Left lung (tissue), 4 donors: ENCODE measurements at regions not wholly inside any gene's neighbourhood (a gene's known extent, or its start where the extent isn't known, plus 50 kb on each side); places are given as distances from the start of the nearest gene placed in this dataset.
"Not testable (repeated sequence)": the region's sequence is repeated elsewhere in the genome, so short reads cannot be mapped to it uniquely, and the experiment has no call there.

Experiments used
- ATAC-seq: fragments of 200-7000 bp; cut with Tn5 transposase; one replicate; pipeline ENCODE4 v1.9.1; 2020; ENCODE audit warnings: moderate library complexity
- DNase-seq, 4 donors: peaks; one replicate each; pipeline ENCODE4 v3.0.0-alpha.2; 2013 to 2020
- H3K27ac ChIP-seq, 2 donors: fragments of 200-600 bp; sonication (generic) in 1 of 2; one replicate each; pipeline versions ENCODE4 v1.5.0 to v1.8.0; 2020 to 2021
- H3K27me3 ChIP-seq, 2 donors: fragments of 200-600 bp; sonication (generic) in 1 of 2; one replicate each; pipeline versions ENCODE4 v1.5.0 to v1.8.0; 2020 to 2021
- H3K36me3 ChIP-seq, 2 donors: fragments of 200-600 bp; sonication (generic) in 1 of 2; one replicate each; pipeline versions ENCODE4 v1.5.0 to v1.8.0; 2020 to 2021
- H3K4me1 ChIP-seq, 2 donors: fragments of 200-600 bp; one replicate each; pipeline ENCODE4 v1.8.0; 2021
- H3K4me3 ChIP-seq, 2 donors: fragments of 200-600 bp; sonication (generic) in 1 of 2; one replicate each; pipeline versions ENCODE4 v1.5.0 to v1.8.0; 2020 to 2021; ENCODE audit warnings: mild to moderate bottlenecking in 1 of 2
- H3K9me3 ChIP-seq, 2 donors: fragments of 200-600 bp; sonication (generic) in 1 of 2; one replicate each; pipeline versions ENCODE4 v1.5.0 to v1.8.0; 2020 to 2021
- CTCF ChIP-seq, 2 donors: fragments of 200-600 bp; sonication (generic) in 1 of 2; IDR thresholded peaks; one replicate each; pipeline versions ENCODE4 v1.5.0 to v1.8.0; 2021; ENCODE audit warnings: antibody characterized with exemption in 2 of 2
- intact Hi-C, 2 donors: fragments of 100-400 bp; cut with DNase I; formaldehyde crosslinking; loops; one replicate each; pipeline versions ENCODE4 v1.11.2 to v1.14.2; 2022
- donor health status: DM: no; HTN: yes; CAD: no.
- donor health status: DM: no; HTN: no; CAD: no.

GRCh38 chr7:106537119-106537518 is 123.8 kb downstream of the CCDC71L start:
- Histone ChIP-seq H3K4me3 (no peak overlapping the region), H3K27me3 (no peaks in the 10 kb centered on the region), H3K9me3 (no peaks in the 10 kb centered on the region), H3K4me1 (peaks cover 0 to 5% of the 10 kb centered on the region in 2 donors), H3K27ac (peak overlapping the region in 1 of 2 donors; percentile 43), H3K36me3 (no peaks in the 10 kb centered on the region)
- DNase-seq, result no peak
- ATAC-seq, result no peak
- TF ChIP-seq CTCF (IDR thresholded peaks at IDR 0.05), result no peak
- intact Hi-C loops, result no loop called here

GRCh38 chr7:106536079-106536478 is 124.9 kb downstream of the CCDC71L start:
- ATAC-seq, result no peak
- no peak overlapping the region for H3K27ac ChIP-seq

GRCh38 chr7:106535234-106535932 is 125.6 kb downstream of the CCDC71L start:
- Histone ChIP-seq H3K27me3 (no peaks in the 10 kb centered on the region), H3K4me3 (no peak overlapping the region), H3K27ac (no peak overlapping the region), H3K9me3 (no peaks in the 10 kb centered on the region), H3K4me1 (peaks cover 0 to 5% of the 10 kb centered on the region in 2 donors), H3K36me3 (no peaks in the 10 kb centered on the region)
- DNase-seq, result no peak
- intact Hi-C loops, result no loop called here
- TF ChIP-seq CTCF (IDR thresholded peaks at IDR 0.05), result no peak
- ATAC-seq, result no peak

More at GRCh38 chr7:106536079-106536478, 124.9 kb downstream of the CCDC71L start:
- Histone ChIP-seq H3K27me3 (no peaks in the 10 kb centered on the region), H3K4me3 (no peak overlapping the region), H3K36me3 (no peaks in the 10 kb centered on the region), H3K4me1 (peaks cover 0 to 5% of the 10 kb centered on the region in 2 donors), H3K9me3 (no peaks in the 10 kb centered on the region)
- DNase-seq, result no peak
- intact Hi-C loops, result no loop called here
- no peak for TF ChIP-seq CTCF (IDR thresholded peaks at IDR 0.05)

GRCh38 chr7:106534271-106534846 is 126.6 kb downstream of the CCDC71L start:
- intact Hi-C loops, result no loop called here
- TF ChIP-seq CTCF (IDR thresholded peaks at IDR 0.05), result no peak
- Histone ChIP-seq H3K9me3 (no peaks in the 10 kb centered on the region), H3K4me1 (peaks cover 0 to 5% of the 10 kb centered on the region in 2 donors), H3K27ac (no peak overlapping the region), H3K36me3 (no peaks in the 10 kb centered on the region), H3K4me3 (no peak overlapping the region), H3K27me3 (no peaks in the 10 kb centered on the region)
- ATAC-seq, result no peak
- DNase-seq, result no peak

GRCh38 chr7:106530183-106530582 is 130.8 kb downstream of the CCDC71L start:
- H3K9me3 ChIP-seq, H3K4me1 ChIP-seq, H3K27me3 ChIP-seq, DNase-seq, H3K27ac ChIP-seq, H3K4me3 ChIP-seq, intact Hi-C loops, H3K36me3 ChIP-seq, ATAC-seq: not testable (repeated sequence)

GRCh38 chr7:106526617-106527016 is 134.3 kb downstream of the CCDC71L start:
- H3K4me1 ChIP-seq, ATAC-seq, H3K36me3 ChIP-seq, H3K27me3 ChIP-seq, H3K4me3 ChIP-seq, H3K9me3 ChIP-seq, DNase-seq, intact Hi-C loops, H3K27ac ChIP-seq: not testable (repeated sequence)
